Heart right ventricle (tissue), 16 donors: ENCODE measurements at regions not wholly inside any gene's neighbourhood (a gene's known extent, or its start where the extent isn't known, plus 50 kb on each side); places are given as distances from the start of the nearest gene placed in this dataset.

Experiments used
- ATAC-seq, 8 donors: fragments of 200-7000 bp; cut with Tn5 transposase; one replicate each; pipeline ENCODE4 v1.9.1; 2020; ENCODE audit warnings: mild to moderate bottlenecking in 8 of 8, moderate library complexity in 8 of 8, moderate number of reproducible peaks in 1 of 8
- DNase-seq, 2 donors: peaks; one replicate each; pipeline ENCODE4 v3.0.0-alpha.2; 2020
- H3K27ac ChIP-seq, 10 donors: fragments of 200-600 bp; sonication (generic) in 2 of 10; one replicate each; pipeline versions ENCODE4 v1.5.0 to v1.8.0; 2020 to 2022; ENCODE audit warnings: mild to moderate bottlenecking in 3 of 10
- H3K27me3 ChIP-seq, 7 donors: fragments of 200-600 bp; one replicate each; pipeline ENCODE4 v1.8.0; 2021 to 2022; ENCODE audit warnings: mild to moderate bottlenecking in 2 of 7
- H3K36me3 ChIP-seq, 9 donors: fragments of 200-600 bp; sonication (generic) in 1 of 9; one replicate each; pipeline versions ENCODE4 v1.5.0 to v1.8.0; 2020 to 2022; ENCODE audit warnings: mild to moderate bottlenecking in 2 of 9
- H3K4me1 ChIP-seq, 9 donors: fragments of 200-600 bp; sonication (generic) in 1 of 9; one replicate each; pipeline versions ENCODE4 v1.5.0 to v1.8.0; 2020 to 2022; ENCODE audit warnings: mild to moderate bottlenecking in 4 of 9
- H3K4me3 ChIP-seq, 10 donors: fragments of 200-600 bp; sonication (generic) in 2 of 10; one replicate each; pipeline versions ENCODE4 v1.5.0 to v1.8.0; 2020 to 2022; ENCODE audit warnings: mild to moderate bottlenecking in 7 of 10, moderate library complexity in 2 of 10
- H3K9me3 ChIP-seq, 11 donors: fragments of 200-600 bp in 10 of 11; sonication (generic) in 2 of 11; one replicate each; pipeline versions ENCODE4 v1.5.0 to v1.8.0; 2013 to 2022; ENCODE audit warnings: mild to moderate bottlenecking in 2 of 11, control low read depth in 1 of 11, moderate library complexity in 1 of 11
- CTCF ChIP-seq, 9 donors: fragments of 200-600 bp; sonication (generic) in 2 of 9; IDR thresholded peaks; one replicate each; pipeline versions ENCODE4 v1.5.0 to v1.8.0; 2021 to 2022; ENCODE audit warnings: antibody characterized with exemption in 9 of 9, mild to moderate bottlenecking in 5 of 9, moderate library complexity in 1 of 9
- WGBS, 2 donors: extraction: QIAGEN DNeasy Blood & Tissue Kit; methylation state at CpG; one replicate each; pipeline ENCODE4 v1.1.7; 2013; ENCODE audit warnings: inconsistent platforms in 1 of 2; 5-methylcytosine and 5-hydroxymethylcytosine counted together
- intact Hi-C, 10 donors: fragments of 100-400 bp; cut with DNase I; formaldehyde crosslinking; loops; one replicate each; pipeline versions ENCODE4 v1.11.1 to v1.14.2; 2022
- donor health status: Arrhythmogenic right ventricular cardiomyopathy.
- donor health status: ischemic (EF 13 %, LVEDD 7.1; RV severe dilation, severe dysfunction).
- donor health status: healthy with polysubstance abuse.
- donor health status: DM: no; HTN: yes; CAD: no.
- donor health status: DM: no; HTN: no; CAD: no.
- donor health status: ischemic (EF 25% LVEDD 6.9; RV normal size, moderate dysfunction).
- donor health status: ischemic (EF 25% LVEDD 5.7; RV mildly dilated, moderate dysfunction).
- donor health status: healthy.
- donor health status: DM: yes; HTN: yes; CAD: no.
- donor health status: Ischemic cardiomyopathy.
- donor health status: ischemic (EF 35%, LVEDD 5.7; RV mildly dilated, moderate dysfunction).
- donor health status: nonischemic (EF 11% LVEDD 7.7; RV severe dilation, severe dysfunction).
- donor health status: DM: yes; HTN: yes; CAD: no.
- donor health status: PGD.
- donor health status: ischemic (EF 29% LVEDD 5.4; RV normal size, mild dysfunction).
- donor health status: nonischemic (EF 23%, LVEDD 6.1; RV moderate dilation, normal function).

- no peaks in the 10 kb centered on the region for H3K27me3 ChIP-seq
- peaks cover 0 to 3% (median 0%) of the 10 kb centered on the region in 11 donors for H3K9me3 ChIP-seq
- H3K4me3 ChIP-seq = no peak overlapping the region
- no peak for TF ChIP-seq CTCF (IDR thresholded peaks at IDR 0.05)
- no peak for DNase-seq
- H3K27ac ChIP-seq = no peak overlapping the region
- 64 to 83% methylated on average over 1 of the region's 1 CpG for WGBS, 2 donors
- H3K36me3 ChIP-seq = no peaks in the 10 kb centered on the region
- intact Hi-C loops = no loop called here
- H3K4me1 ChIP-seq = no peaks in the 10 kb centered on the region
- no peak for ATAC-seq
These were observed 710.4 kb downstream of the EPHA7 start for GRCh38 chr6:92708945-92709344.

GRCh38 chr6:92708270-92708669 is 711.1 kb downstream of the EPHA7 start:
- Histone ChIP-seq H3K27me3 (no peaks in the 10 kb centered on the region), H3K9me3 (peaks cover 0 to 3% (median 0%) of the 10 kb centered on the region in 11 donors), H3K4me1 (no peaks in the 10 kb centered on the region), H3K4me3 (no peak overlapping the region), H3K36me3 (no peaks in the 10 kb centered on the region), H3K27ac (no peak overlapping the region)
- TF ChIP-seq CTCF (IDR thresholded peaks at IDR 0.05) = no peak
- 80 to 91% methylated on average over 1 of the region's 1 CpG for WGBS, 2 donors
- DNase-seq (no peak), ATAC-seq (no peak)
- intact Hi-C loops = no loop called here

GRCh38 chr6:92706976-92707375 is 712.4 kb downstream of the EPHA7 start:
- Histone ChIP-seq H3K4me3 (no peak overlapping the region), H3K36me3 (no peaks in the 10 kb centered on the region), H3K27ac (no peak overlapping the region), H3K9me3 (peaks cover 0 to 3% (median 0%) of the 10 kb centered on the region in 11 donors), H3K27me3 (no peaks in the 10 kb centered on the region), H3K4me1 (no peaks in the 10 kb centered on the region)
- DNase-seq = no peak
- intact Hi-C loops = no loop called here
- TF ChIP-seq CTCF (IDR thresholded peaks at IDR 0.05) = no peak
- no peak for ATAC-seq

- H3K27ac ChIP-seq = no peak overlapping the region
- 91 to 97% methylated on average over 10 of the region's 10 CpGs for WGBS, 2 donors
These were observed 717.8 kb downstream of the EPHA7 start for GRCh38 chr6:92701425-92702096.

More at GRCh38 chr6:92701425-92702096, 717.8 kb downstream of the EPHA7 start:
- intact Hi-C loops = no loop called here
- no peak for DNase-seq
- ATAC-seq = peak in 1 of 8 donors; percentile 9
- no peaks in the 10 kb centered on the region for H3K36me3 ChIP-seq
- TF ChIP-seq CTCF (IDR thresholded peaks at IDR 0.05) = no peak
- no peaks in the 10 kb centered on the region for H3K4me1 ChIP-seq
- no peak overlapping the region for H3K4me3 ChIP-seq
- H3K9me3 ChIP-seq = no peaks in the 10 kb centered on the region
- no peaks in the 10 kb centered on the region for H3K27me3 ChIP-seq
